GM18519 (cell line): ENCODE measurements at regions not wholly inside any gene's neighbourhood (a gene's known extent, or its start where the extent isn't known, plus 50 kb on each side); places are given as distances from the start of the nearest gene placed in this dataset.

ENCODE experiments used
- ATAC-seq: cut with Tn5 transposase; IDR thresholded peaks from one replicate; pipeline ENCODE4 v1.9.1; 2021; ENCODE audit warnings: mild to moderate bottlenecking, moderate library complexity; ENCODE audit not compliant: unreplicated experiment, low FRiP score

DNA sequence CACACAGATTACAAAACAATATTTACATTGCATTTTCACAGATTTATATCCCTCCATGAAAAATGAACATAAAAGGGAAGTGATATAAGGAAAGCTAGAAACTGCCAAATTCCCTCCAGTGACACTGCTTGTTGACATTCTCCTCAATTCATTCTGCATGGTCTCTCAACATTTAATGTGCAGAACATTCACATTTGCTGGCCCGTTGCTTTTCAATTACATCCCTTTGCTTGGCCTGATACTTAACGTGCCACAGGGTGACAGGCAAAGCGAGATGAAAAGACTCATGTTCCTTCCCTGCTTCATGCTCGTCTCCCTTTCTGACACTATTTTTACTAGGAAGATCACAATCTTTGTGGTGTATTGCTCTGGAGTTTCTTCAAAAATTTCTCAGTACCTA lies 1019.7 kb upstream of the LRRN3 start:
- ATAC-seq: no peak

DNA sequence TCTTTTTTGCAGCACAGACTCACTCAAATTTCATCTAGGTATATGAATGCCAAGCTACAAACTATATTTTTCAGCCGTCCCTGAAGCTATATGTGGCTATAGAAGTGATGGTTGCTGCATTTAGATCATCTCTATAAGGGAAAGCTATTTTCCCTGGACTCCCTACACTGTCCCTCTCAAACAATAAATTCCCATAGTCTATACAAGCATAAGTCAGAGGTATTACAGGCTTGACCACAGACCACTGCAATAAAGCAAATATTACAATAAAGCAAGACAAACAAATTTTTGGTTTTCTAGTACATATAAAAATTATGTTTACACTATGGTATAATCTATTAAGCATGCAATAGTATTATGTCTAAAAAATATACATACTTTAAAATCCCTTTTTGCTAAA lies 1015.5 kb upstream of the LRRN3 start:
- no peak for ATAC-seq

DNA sequence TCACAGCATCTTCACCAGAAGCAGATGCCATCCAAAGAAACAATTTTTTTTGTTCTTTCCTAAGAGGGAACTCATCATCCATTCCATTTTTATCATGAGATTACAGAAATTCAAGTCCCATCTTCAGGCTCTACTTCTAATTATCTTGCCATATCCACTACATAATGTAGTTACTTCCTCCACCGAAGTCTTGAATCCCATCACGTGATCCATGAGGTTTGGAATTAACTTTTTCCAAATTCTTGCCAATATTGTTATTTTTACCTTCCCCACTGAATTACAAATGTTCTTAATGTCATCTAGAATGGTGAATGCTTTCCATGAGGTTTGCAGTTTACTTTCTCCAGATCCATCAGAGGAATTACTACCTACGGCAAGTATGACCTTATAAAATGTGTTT lies 1014.7 kb upstream of the LRRN3 start:
- ATAC-seq: no peak

DNA sequence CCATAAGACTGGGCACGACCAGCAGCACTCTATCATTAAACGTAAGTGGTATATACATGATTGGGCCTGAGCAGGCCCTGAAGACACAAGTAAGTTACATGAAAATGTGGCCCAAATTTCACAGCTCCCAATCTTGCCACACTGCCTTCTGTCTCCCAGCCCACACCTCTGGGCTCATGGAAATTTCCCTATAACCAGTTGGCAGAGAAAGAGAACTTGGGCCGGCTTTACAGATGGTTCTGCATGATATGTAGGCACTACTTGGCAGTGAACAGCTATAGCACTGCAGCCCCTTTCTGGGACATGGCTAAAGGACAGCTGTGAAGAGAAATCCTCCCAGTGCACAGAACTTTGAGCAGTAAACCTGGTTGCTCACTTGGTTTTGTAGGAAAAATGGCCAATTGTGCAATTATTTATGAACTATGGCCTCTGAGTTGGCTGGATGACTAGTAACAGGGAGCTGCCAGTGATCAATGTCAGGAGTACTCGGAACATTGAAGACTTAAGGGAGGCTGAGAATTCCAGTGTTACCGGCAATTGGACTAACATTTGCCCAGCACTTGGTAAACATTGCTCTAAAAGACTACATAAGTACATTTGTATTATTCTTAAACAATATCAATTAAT lies 1006.6 kb upstream of the LRRN3 start:
- no peak for ATAC-seq

DNA sequence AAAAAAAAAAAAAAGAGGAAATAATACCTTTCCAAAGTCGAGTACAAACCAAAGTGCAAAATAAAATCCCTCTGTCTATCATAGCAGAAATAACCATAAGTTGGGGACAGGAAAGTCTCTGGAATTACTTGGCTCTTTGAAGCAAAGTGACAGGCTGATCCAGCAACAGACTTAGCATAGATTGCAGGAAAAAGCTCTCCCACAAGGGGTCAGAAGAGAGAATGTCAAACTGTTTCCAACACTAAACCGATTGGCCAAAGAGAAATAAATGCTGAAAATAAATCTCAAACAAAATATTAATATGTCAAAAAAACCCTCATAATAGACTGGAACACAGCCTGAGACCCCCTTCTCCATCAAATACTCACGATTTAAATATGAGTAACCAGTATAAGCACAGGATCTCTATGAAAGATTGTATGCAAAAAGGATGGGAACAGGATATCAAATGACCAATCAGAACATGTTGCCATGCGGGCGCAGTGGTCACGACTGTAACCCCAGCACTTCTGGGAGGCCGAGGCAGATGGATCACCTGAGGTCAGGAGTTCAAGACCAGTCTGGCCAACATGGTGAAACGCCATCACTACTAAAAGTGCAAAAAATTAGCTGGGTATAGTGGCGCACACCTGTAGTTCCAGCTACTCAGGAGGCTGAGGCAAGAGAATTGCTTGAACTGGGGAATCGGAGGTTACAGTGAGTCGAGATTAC lies 1000.7 kb upstream of the LRRN3 start:
- no peak for ATAC-seq

DNA sequence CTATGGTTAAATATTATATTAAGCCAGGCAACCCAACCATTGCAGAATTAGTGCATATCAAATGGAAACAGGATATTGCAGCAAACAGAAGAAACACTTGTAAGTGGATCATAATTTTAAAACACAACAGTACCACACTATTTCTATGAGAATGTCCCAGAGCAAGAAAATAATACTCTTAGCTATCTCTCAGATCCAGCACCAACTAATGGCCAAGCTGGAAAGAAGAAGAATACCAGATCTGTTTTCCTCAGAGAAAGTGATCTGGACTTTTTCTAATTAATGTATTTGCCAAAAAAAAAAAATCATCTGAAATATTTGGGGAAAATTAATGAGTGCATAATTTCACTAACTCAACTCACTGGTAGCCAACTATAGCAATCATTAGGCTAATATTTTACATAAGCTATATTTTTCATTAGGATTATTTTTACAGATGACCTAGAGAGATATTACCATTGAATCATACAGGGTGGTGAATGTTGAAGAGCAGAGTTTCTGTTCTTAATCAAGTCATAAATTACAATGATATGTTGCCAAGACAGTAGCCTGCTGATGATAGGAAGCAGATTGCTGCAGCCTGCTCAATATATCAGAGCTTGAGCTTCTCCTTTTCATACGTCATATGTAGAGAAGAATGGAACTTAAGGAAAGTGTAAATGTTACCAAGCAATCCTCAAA lies 995.4 kb upstream of the LRRN3 start:
- no peak for ATAC-seq

DNA sequence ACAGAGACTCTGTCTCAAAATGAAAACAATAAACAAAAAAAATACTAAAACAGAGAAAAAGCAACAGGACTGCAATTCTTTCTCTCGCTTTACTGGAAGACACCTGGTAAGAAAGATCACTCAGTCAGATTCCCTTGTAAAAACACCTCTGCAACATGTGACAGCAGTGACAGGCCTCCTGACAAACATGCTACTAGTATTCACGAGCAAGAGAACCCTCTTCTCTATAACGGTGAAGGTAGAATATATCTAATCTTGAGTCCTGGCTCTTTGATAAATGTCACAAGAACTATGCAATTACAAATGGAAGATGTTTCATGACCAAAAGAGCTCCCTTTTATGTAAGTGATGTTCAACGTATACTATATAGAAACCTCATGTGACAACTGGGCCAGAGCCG lies 986.7 kb upstream of the LRRN3 start:
- no peak for ATAC-seq

DNA sequence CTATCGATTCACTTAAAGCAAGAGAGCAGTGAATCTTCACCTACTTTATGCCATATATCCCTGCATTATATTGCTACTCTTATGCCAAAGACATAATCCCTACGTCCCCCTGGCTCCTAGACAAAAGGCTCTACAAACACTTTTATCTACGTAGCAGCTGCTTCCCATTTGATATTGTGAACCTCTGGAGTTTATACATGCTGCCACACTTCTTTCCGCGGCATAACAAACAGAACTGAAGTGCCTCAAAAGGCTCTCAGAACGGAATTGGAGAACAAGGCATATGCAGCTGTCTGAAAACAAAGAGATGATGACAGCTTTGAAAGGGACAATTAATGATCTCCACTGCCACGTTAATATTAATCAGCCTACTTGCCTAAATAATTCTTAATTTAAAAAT lies 985.6 kb upstream of the LRRN3 start:
- ATAC-seq: no peak

DNA sequence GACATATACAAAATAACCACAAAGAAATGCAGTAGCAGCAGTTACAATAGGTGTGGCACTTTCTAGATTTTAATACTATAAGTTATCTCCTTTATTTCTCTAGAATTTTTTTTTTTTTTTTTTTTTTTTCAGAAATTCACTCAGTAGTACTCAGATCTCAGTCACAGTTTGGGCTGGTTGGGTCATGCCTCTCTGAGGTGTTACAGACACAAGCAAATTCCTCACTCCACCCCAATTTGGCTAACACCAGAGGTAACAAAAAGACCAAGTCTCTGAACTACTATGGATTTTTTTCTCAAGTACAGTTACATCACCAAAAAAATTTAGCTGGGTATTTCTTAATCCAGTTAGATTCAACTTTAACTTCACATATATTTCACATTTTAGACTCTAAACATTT lies 985.1 kb upstream of the LRRN3 start:
- ATAC-seq: no peak

DNA sequence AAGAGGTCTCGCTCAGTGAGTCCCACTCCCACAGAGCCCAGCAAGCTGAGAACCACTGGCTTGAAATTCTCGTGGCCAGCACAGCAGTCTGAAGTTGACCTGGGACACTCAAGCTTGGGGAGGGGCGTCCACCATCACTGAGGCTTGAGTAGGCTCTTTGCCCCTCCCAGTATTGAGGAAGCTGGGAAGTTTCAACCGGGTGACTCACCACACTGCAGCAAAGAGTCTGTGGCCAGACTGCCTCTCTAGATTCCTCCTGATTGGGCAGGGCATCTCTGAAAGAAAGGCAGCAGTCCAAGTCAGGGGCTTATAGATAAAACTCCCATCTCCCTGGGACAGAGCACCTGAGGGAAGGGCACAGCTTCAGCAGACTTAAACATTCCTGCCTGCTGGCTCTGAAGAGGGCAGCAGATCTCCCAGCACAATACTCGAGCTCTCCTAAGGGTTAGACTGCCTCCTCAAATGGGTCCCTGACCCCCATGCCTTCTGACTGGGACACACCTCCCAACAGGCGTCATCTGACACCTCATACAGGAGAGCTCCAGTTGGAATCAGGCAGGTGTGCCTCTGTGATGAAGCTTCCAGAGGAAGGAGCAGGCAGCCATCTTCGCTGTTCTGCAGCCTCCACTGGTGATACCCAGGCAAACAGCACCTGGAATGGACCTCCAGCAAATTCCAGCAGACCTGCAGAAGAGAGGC lies 970.9 kb upstream of the LRRN3 start:
- ATAC-seq: no peak

DNA sequence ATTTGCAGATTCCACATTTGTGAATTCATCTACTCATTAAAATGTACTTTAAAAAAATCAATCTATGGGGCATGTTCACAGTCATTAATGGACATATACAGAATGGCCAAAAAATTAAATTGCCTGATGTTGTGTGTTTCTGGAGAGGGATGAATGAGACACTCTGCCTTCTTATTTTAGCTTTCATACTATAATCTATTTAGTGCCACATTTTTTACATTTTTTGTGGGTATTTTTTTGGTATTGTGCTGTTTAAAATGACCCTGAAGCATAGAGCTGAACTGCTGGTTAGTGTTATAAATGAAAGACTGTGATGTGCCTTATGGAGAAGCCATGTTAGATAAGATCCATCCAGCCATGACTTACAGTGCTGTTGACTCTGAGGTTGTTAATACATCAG lies 961.8 kb upstream of the LRRN3 start:
- no peak for ATAC-seq

DNA sequence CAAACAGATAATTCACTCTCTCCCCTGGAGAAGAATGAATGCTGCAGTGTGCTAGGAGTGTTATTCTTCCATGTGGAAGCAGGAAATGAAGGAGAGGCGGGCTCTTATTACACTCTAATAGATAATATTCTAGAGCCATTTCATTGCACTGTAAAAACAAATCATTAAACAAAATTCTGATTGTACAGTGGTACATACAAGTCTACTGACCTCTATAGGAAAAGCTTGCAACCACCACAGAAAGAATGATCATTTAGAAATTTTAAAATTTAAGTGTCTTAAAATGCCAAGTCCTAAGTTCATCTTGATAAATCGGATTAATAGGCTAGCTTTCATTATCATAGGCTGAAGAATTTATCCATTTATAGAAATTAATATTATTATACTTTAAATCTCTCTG lies 960.3 kb upstream of the LRRN3 start:
- no peak for ATAC-seq

DNA sequence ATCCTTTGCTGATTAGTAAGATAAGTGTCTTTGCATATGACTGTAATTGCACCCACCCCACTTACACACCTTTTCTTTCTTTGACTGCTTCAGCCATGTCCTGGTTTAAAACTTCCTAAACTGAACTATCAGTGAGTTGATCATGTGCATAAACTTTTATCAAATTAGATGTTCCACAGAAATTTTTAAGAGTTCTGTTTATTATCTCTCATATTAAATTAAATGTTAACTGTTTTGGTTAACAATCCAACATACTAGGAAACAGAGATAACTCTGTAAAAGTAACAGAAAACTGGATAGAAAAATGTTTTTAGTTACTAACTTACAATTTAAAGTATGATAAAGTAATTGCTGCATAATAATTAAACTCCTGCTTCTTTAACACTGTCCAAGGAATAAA lies 959.6 kb upstream of the LRRN3 start:
- ATAC-seq: no peak

DNA sequence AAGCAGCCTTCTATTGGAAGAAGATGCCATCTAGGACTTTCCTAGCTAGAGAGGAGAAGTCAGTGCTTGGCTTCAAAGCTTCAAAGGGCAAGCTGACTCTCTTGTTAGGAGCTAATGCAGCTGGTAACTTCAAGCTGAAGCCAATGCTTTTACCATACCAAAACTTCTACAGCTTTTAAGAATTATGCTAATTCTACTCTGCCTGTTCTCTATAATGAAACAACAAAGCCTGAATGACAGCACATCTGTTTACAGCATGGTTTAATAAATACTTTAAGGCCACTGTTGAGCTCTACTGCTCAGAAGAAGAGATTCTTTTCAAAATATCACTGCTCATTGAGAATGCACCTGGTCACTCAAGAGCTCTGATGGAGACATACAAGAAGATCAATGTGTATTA lies 951.9 kb upstream of the LRRN3 start:
- ATAC-seq: no peak

DNA sequence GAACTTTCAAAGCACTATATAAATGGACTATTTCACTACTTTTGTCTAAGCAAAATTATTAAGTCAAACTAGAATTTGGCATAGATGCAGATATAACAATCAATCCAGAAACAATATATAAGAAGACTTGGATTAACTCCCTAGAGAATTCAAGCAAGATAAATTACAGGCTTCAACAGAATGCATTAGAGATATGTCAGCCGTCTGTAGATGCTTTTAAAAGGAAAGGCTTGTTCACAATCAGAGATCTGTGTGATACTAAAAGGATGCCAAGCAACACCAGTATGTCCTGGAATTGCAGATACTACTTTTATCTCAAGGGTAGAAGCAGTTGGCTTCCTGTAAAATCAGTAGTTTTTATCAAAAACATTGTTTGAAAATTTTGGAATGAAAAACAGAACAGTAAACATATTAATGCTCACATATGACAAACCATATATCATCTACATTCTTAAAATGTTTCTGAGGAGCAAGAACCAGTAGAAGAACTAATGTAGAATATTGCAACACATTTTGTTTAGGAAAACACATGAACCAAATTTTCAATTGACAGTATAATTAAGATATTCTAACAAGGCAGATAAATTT lies 947.9 kb upstream of the LRRN3 start:
- no peak for ATAC-seq

DNA sequence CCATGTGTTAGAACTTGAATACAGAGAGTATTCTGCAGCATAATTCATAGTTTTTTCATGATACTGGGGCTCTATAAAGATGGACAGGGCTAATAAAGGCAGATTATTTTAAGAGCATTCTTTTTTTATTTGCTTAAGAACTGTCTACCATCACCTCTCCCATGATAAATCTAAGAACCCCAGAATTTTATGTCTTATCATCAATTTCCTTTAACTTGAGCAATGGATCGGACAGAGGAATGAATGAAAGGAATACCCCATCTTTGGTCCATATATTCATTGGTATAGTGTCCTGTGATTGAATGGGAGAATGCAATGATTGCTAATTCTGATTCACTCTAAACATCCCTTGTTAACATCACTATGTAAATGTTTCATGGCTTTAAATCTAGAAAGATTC lies 946.3 kb upstream of the LRRN3 start:
- no peak for ATAC-seq

DNA sequence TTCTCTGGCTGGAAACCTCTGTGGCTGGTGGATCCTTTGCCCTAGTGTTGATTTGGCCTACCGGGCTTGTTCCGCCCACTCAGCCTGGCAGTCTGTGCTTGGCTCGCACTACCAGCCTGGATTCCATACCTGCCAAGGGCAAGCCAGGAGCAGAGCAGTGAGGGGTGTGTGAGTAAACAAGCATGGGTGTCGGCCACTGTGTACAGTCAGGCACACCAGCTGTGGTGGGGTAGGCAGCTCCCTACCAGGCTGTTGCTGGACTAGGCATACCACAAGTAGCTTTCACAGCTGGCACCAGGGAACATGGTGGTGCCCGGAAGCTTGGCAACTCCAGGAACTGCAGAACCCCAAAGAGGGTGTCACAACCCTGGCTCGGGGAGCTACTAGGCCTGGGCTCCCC lies 942.9 kb upstream of the LRRN3 start:
- no peak for ATAC-seq

DNA sequence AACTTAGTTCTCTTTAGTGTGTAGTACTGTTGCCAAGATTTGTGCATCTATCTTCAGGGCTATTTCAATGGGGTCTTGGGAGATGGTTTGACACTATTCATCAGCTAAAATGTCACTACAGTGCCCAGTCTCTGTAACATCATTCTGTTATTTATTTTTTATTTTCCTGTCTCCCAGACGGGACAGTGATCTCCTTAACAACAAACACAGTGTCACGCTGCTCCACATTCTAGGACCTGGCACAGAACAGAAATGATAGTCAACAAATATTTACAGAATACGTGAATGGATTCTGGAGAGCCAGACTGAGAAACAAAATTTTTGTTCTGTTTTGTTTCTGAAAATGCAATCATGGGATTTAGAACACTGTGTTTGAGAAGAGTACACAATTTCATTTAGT lies 937.7 kb upstream of the LRRN3 start:
- ATAC-seq: no peak

DNA sequence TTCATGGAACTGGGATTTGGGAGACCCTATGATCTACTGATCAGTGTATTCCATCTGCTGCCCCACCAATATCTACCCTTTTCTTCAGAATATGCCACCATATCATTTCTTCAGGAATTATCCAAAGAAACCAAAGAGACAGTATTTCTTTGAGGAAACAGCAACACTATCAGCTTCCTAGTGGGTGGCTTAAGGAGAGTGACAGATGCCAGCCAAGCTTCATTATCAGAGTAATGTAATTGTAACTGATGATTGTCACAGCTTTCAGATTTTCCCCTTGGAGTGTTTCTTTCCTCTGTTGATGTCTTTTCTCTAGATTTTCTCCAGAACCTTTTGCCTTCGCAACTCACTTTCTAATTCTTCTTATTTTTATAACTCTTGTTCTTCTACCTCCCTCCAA lies 934.4 kb upstream of the LRRN3 start:
- no peak for ATAC-seq

DNA sequence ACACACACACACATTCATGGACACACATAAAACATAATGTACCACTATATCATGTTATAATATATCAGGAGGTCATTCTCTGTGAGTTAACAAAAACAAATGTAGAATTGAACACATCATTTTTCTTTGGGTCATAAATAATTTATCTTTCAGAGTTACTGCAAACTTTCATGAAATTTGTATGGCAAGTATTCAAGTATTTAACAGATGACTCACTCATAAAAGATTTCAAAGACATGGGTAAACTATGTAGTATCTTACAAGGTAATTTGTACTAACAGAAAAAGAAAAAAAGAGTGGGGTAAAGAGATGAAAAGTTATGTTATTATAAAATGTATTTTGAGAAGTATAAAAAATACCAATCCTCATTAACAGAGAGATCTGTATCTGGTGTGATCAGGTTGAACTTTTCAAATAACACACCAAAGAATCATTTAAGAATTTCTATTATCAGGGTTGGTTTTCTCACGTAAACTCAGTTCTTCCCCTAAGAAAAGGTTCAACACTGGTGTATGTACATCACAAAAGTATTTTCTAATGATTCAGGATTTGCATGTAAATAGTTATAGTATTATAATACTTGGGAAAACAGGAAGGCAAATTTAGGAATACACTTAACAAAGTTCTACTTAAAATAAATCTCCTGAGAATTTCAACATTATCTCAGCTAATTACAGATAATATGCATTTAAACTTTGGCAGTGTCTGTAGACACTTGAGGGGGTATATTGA lies 933.1 kb upstream of the LRRN3 start:
- ATAC-seq: no peak
